Left renal pelvis (tissue), 4 donors: ENCODE measurements at regions not wholly inside any gene's neighbourhood (a gene's known extent, or its start where the extent isn't known, plus 50 kb on each side); places are given as distances from the start of the nearest gene placed in this dataset.

Experiments
- DNase-seq, 4 donors: peaks; one replicate each; pipeline ENCODE4 v3.0.0-alpha.2; 2013; ENCODE audit warnings: low read depth in 4 of 4, low spot score in 3 of 4

- no peak for DNase-seq
Observed at GRCh38 chr6:15852289-15852688, 189.5 kb upstream of the DTNBP1 start.

- DNase-seq = no peak
Observed at GRCh38 chr6:15849395-15849794, 186.6 kb upstream of the DTNBP1 start.

GRCh38 chr6:15845492-15845891, 182.7 kb upstream of the DTNBP1 start:
- peak in 1 of 4 donors; percentile 12 for DNase-seq

- no peak for DNase-seq
Observed at GRCh38 chr6:15843764-15844163, 180.9 kb upstream of the DTNBP1 start.

- DNase-seq = no peak
Observed at GRCh38 chr6:15843226-15843625, 180.4 kb upstream of the DTNBP1 start.

GRCh38 chr6:15842727-15843117, 179.9 kb upstream of the DTNBP1 start:
- no peak for DNase-seq

GRCh38 chr6:15841937-15842726, 179.3 kb upstream of the DTNBP1 start:
- no peak for DNase-seq

GRCh38 chr6:15839969-15840541, 177.2 kb upstream of the DTNBP1 start:
- DNase-seq = no peak

- no peak for DNase-seq
Observed at GRCh38 chr6:15837205-15837604, 174.4 kb upstream of the DTNBP1 start.

GRCh38 chr6:15832841-15833240, 170.0 kb upstream of the DTNBP1 start:
- no peak for DNase-seq

- DNase-seq = no peak
Observed at GRCh38 chr6:15829156-15829555, 166.3 kb upstream of the DTNBP1 start.

- DNase-seq = no peak
Observed at GRCh38 chr6:15827496-15828255, 164.8 kb upstream of the DTNBP1 start.

- DNase-seq = no peak
Observed at GRCh38 chr6:15826814-15827318, 164.0 kb upstream of the DTNBP1 start.

- no peak for DNase-seq
Observed at GRCh38 chr6:15825332-15825930, 162.6 kb upstream of the DTNBP1 start.

GRCh38 chr6:15824811-15825210, 162.0 kb upstream of the DTNBP1 start:
- no peak for DNase-seq

- DNase-seq = no peak
Observed at GRCh38 chr6:15823838-15824414, 161.1 kb upstream of the DTNBP1 start.

GRCh38 chr6:15822835-15823234, 160.0 kb upstream of the DTNBP1 start:
- no peak for DNase-seq

- DNase-seq = no peak
Observed at GRCh38 chr6:15819841-15820240, 157.0 kb upstream of the DTNBP1 start.

- DNase-seq = no peak
Observed at GRCh38 chr6:15819226-15819625, 156.4 kb upstream of the DTNBP1 start.

- no peak for DNase-seq
Observed at GRCh38 chr6:15818491-15818890, 155.7 kb upstream of the DTNBP1 start.

- no peak for DNase-seq
Observed at GRCh38 chr6:15818044-15818443, 155.2 kb upstream of the DTNBP1 start.
